NB4 (cell line): ENCODE measurements at regions not wholly inside any gene's neighbourhood (a gene's known extent, or its start where the extent isn't known, plus 50 kb on each side); places are given as distances from the start of the nearest gene placed in this dataset.

Experiments
- DNase-seq: peaks from one replicate; pipeline ENCODE4 v3.0.0; 2010; ENCODE audit warnings: low read depth
- H3K4me3 ChIP-seq: one replicate; pipeline ENCODE4 v1.5.1; 2011; ENCODE audit warnings: mild to moderate bottlenecking, low read depth, low read length, moderate library complexity
- MYC ChIP-seq: IDR thresholded peaks from 2 replicates; pipeline ENCODE4 v1.6.1; 2011; ENCODE audit warnings: low read depth, low read length
- POLR2A ChIP-seq: IDR thresholded peaks from 2 replicates; pipeline ENCODE4 v1.6.1; 2011; ENCODE audit warnings: mild to moderate bottlenecking; ENCODE audit not compliant: insufficient read length; ENCODE audit errors: extremely low read depth
- TF ChIP-seq, protein P1 (sequence below): IDR thresholded peaks from 2 replicates; pipeline ENCODE4 v1.6.1; 2011; ENCODE audit warnings: low read depth, low read length
- TF ChIP-seq, protein P2 (sequence below): IDR thresholded peaks from one replicate; pipeline ENCODE4 v1.5.1; 2012; ENCODE audit warnings: low read depth, low read length

DNA sequence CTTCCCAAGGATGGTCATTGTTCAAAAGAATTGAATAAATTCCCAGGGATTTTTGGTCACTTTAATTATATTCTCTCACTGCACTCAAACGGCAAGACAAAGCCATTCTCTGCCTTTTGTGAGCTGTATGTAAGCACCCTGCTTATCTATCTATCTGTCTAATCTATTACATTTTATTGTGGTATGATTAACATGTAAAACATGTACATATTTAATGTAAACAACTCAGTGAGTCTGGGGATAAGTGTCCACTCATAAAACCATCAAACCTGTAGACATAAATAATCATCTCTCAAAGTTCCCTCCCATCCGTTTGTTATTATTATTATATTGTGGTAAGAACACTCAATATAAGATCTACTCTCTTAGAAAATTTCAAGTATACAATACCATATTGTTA, 167.1 kb downstream of the CAND1 start:
- DNase-seq: no peak
- H3K4me3 ChIP-seq: no peak overlapping the region
- TF ChIP-seq, protein P1, sequence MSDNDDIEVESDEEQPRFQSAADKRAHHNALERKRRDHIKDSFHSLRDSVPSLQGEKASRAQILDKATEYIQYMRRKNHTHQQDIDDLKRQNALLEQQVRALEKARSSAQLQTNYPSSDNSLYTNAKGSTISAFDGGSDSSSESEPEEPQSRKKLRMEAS: no peak
- TF ChIP-seq MYC: no peak
- TF ChIP-seq POLR2A: no peak
- TF ChIP-seq, protein P2, sequence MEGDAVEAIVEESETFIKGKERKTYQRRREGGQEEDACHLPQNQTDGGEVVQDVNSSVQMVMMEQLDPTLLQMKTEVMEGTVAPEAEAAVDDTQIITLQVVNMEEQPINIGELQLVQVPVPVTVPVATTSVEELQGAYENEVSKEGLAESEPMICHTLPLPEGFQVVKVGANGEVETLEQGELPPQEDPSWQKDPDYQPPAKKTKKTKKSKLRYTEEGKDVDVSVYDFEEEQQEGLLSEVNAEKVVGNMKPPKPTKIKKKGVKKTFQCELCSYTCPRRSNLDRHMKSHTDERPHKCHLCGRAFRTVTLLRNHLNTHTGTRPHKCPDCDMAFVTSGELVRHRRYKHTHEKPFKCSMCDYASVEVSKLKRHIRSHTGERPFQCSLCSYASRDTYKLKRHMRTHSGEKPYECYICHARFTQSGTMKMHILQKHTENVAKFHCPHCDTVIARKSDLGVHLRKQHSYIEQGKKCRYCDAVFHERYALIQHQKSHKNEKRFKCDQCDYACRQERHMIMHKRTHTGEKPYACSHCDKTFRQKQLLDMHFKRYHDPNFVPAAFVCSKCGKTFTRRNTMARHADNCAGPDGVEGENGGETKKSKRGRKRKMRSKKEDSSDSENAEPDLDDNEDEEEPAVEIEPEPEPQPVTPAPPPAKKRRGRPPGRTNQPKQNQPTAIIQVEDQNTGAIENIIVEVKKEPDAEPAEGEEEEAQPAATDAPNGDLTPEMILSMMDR: no peak

DNA sequence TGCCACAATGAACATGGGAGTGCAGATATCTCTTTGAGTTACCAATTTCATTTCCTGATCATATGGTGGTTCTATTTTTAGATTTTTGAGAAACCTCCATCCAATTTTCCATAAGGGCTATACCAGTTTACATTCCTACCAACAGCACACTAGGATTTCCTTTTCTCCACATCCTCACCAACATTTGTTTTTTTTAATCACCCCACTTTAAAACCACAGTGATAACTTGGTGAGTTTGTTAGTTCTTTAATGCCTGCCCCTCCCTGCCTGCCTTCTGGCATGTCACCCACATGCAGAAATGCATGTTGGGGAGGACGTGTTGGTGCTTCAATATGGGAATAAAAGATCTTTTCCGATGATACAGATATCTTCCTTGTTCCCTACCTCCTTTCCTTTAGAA, 167.9 kb downstream of the CAND1 start:
- no peak for TF ChIP-seq POLR2A
- DNase-seq: no peak
- no peak overlapping the region for H3K4me3 ChIP-seq

DNA sequence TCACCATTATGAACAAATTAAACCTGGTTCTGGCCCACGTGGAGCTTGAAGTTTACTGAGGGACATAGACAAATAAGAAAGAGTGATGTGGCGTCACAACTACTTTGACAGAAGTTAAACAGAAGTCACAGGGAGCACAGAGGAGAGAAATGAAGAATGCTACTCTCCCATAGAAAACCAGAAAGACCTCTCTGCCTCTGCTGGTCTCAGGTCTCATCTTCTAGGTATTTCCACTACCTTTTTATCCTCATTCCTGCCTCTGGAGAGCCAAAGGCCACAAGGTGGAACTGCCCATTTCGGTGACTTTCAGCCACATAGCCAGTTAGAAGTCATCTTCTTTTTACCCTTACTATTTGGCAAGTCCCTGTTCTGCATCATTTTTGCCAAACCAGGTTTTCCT, 170.5 kb downstream of the CAND1 start:
- TF ChIP-seq, protein P1: no peak
- TF ChIP-seq, protein P2: no peak
- TF ChIP-seq MYC: no peak
- no peak for TF ChIP-seq POLR2A
- no peak overlapping the region for H3K4me3 ChIP-seq

DNA sequence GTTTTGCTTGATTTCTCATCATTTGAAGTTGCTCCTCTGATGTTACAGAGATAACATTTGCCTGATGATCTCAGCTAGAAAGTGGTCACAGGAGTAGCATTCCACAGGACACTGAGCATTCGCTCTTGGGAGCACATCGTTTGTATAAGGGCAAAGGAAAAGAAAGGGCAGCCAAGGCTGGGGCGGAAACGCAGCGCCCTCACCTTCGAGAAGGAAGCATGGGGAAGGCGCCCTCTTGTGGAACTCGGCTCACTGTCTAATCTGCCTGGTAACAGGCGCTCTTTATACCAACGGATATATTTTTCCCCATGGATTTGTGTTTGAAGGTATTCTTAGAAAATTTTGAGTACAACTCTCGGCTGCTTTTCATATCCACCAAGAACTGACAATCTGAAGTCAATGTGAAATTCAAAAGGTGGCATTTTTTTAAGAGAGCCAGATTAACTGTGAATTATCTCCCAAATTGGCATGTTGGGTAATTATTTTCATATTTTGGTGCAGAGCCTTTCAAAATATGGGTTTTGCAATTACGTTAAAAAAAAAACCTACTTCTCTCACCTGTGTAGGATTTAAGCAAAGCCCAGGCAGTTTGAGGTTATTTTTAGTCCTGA, 172.7 kb downstream of the CAND1 start:
- peak; percentile 74 for DNase-seq
- TF ChIP-seq MYC: no peak
- no peak for TF ChIP-seq POLR2A
- TF ChIP-seq, protein P1: no peak
- TF ChIP-seq, protein P2: peak; percentile 84
- no peak overlapping the region for H3K4me3 ChIP-seq

More for the DNA sequence above, 170.5 kb downstream of the CAND1 start:
- no peak for DNase-seq

DNA sequence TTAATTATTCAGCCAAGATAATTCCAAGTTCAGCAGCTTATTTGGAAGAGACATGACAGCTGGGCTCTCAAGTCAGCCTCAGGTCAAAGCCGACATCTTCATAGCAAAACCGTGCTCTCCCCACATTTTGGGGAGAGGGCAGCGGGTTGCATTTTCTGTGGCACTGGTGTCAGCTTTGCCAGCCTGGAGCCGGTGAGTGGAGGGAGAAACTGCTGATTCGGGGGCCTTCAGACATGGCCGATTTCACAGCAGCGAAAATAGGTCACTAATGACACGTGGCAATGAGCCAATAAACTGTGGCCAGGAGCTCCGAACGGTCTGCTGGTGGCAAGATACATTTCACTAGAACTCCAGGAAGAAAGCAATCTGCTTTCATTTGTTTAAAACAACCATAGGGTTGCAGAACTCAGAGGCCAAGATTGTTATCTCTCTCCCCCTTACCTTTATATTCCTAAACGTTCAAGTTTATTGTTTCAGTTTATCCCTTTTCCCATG, 173.2 kb downstream of the CAND1 start:
- no peak for DNase-seq
- TF ChIP-seq MYC (no peak), POLR2A (no peak)
- TF ChIP-seq, protein P1: no peak
- TF ChIP-seq, protein P2: no peak
- no peak overlapping the region for H3K4me3 ChIP-seq

DNA sequence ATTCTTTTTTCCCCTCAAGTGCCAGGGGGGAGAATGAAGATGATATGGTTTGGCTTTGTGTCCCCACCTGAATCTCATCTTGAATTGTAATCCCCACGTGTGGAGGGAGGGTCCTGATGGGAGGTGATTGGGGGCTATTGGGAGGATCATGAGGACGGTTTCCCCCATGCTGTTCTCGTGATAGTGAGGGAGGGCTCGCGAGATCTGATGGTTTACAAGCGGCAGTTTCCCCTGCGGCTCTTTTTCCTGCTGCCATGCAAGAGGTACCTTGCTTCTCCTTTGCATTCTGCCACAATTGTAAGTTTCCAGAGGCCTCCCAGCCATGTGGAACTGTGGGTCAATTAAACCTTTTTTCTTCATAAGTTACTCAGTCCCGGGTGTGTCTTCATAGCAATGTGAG, 173.7 kb downstream of the CAND1 start:
- no peak for DNase-seq
- no peak overlapping the region for H3K4me3 ChIP-seq
- TF ChIP-seq, protein P2: no peak
- TF ChIP-seq POLR2A: no peak
